ENCODE measurements at regions not wholly inside any gene's neighbourhood (a gene's known extent, or its start where the extent isn't known, plus 50 kb on each side); places are given as distances from the start of the nearest gene placed in this dataset.

DNA sequence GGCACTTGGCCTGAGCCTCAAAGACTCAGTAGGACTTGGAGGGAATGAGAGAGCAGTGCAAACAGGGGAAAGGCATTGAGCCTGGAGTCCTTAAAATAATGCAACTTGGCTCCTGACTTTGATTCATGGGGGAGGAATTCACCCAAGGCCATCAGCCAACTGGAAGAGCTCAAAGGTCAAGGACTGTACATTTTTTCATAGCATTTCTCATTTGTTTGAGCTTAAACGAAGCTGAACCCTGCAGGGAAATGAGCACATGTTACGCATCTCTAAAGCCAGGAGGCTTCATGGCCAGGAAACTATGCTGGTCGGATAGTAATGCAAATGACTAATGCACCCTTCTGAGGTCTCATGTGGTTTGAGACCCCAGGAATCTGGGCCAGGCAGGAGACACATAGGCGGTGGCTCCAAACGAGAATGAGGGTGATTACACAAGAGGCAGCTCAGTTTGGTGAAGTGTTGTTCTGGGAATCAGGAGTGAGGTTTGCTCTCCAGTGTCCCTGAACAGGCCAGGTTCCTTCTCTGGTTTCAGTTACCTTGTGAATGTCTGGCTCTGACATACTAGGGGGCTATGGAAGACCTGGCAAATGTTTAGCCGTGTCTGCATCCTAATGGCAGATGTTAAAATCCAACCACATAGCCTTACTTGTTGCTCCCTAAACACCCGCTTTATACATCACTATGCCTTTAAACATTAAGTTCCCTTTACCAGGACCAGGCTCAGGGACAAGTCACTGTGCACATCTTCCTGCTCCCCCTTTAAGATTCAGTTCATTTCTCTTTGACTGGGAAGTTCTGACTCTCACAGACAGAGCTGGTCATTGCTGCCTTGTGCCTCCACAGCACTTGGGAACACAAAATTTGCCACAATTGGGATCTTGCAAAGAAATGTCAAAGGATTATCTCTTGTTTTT is 503.9 kb upstream of the USP24 start:
- no peaks in the 10 kb centered on the region for H3K9me3 ChIP-seq

GRCh38 chr1:55717111-55717510 is 501.9 kb upstream of the USP24 start:
- no peaks in the 10 kb centered on the region for H3K27me3 ChIP-seq
- TF ChIP-seq CTCF (IDR thresholded peaks at IDR 0.05; ENCODE audit: low read depth, low read length), result no peak
- no peak for DNase-seq
- no peak overlapping the region for H3K4me3 ChIP-seq (ENCODE audit: low read depth, low read length)
- H3K36me3 ChIP-seq, result no peaks in the 10 kb centered on the region
- H3K4me1 ChIP-seq, result no peaks in the 10 kb centered on the region
- H3K9me3 ChIP-seq, result no peaks in the 10 kb centered on the region

More for the DNA sequence above, 503.9 kb upstream of the USP24 start:
- Histone ChIP-seq H3K36me3 (no peaks in the 10 kb centered on the region), H3K4me3 (ENCODE audit: low read depth, low read length) (no peak overlapping the region), H3K27me3 (no peaks in the 10 kb centered on the region), H3K4me1 (no peaks in the 10 kb centered on the region)
- TF ChIP-seq CTCF (IDR thresholded peaks at IDR 0.05; ENCODE audit: low read depth, low read length), result no peak
- no peak for DNase-seq

DNA sequence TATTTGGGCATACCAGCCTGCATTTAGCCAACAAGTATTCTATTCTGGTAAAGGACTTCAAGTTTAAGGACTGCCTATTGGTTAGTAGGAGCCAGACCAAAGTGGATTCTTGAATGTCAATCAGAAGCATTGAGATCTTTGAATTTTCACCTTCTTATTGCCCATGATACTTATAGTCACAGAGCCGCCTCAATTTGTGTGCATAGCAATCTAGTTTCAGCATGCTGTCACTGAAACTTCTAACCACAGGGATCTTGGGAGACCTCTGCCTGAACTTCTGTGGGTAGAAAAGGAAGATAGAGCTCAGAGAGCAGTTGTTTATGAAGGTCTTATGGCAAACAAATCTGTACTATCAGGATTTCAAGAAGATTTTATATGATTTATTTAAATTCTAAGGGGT is 501.4 kb upstream of the USP24 start:
- DNase-seq, result no peak
- no peak overlapping the region for H3K4me3 ChIP-seq (ENCODE audit: low read depth, low read length)

DNA sequence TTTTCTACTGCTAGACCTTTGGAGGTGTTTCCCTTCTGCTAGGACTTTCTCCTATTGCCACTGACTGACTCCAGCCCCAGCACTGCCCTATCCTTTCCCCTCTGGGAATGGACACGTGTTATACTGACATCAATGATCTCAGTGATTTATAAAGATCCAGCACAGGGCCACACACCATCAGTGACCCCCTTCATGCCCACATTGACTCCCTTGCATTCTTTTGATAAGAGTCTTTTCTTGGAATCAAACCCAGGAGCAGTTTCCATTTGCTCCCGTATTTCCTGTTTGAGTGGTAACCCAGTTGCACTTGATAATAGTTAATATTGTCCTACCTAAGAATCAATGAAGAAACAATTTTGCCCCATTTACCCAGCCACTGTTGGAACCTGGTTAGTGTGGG is 501.0 kb upstream of the USP24 start:
- Histone ChIP-seq H3K4me3 (ENCODE audit: low read depth, low read length) (no peak overlapping the region), H3K9me3 (no peaks in the 10 kb centered on the region), H3K36me3 (no peaks in the 10 kb centered on the region), H3K27me3 (no peaks in the 10 kb centered on the region), H3K4me1 (no peaks in the 10 kb centered on the region)
- no peak for TF ChIP-seq CTCF (IDR thresholded peaks at IDR 0.05; ENCODE audit: low read depth, low read length)
- DNase-seq, result no peak

More for the DNA sequence above, 501.4 kb upstream of the USP24 start:
- TF ChIP-seq CTCF (IDR thresholded peaks at IDR 0.05; ENCODE audit: low read depth, low read length), result no peak
- no peaks in the 10 kb centered on the region for H3K9me3 ChIP-seq
- no peaks in the 10 kb centered on the region for H3K27me3 ChIP-seq
- no peaks in the 10 kb centered on the region for H3K4me1 ChIP-seq
- no peaks in the 10 kb centered on the region for H3K36me3 ChIP-seq

GRCh38 chr1:55714230-55714629 is 499.1 kb upstream of the USP24 start:
- no peak for DNase-seq
- no peak overlapping the region for H3K4me3 ChIP-seq (ENCODE audit: low read depth, low read length)
- H3K4me1 ChIP-seq, result no peaks in the 10 kb centered on the region
- no peak for TF ChIP-seq CTCF (IDR thresholded peaks at IDR 0.05; ENCODE audit: low read depth, low read length)
- no peaks in the 10 kb centered on the region for H3K27me3 ChIP-seq
- H3K36me3 ChIP-seq, result no peaks in the 10 kb centered on the region
- H3K9me3 ChIP-seq, result no peaks in the 10 kb centered on the region

DNA sequence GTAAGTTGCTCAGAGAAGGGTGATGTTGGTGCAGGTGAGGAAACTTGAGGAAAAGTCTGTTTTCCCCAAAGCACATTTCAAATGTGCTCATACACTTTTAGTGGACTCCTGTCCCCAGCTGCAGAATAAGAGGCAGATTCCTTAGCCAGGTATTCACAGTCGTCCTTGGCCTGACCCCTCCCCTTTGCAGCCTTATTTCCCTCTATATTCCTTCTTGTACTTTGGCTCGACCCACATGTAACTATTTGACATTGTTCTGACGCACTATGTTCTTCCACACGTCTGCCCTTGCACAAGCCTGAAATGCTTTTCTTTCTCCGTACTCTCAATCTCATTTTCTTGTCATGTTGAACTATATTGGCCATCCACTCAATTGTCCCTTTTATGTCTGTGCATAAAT is 498.4 kb upstream of the USP24 start:
- no peaks in the 10 kb centered on the region for H3K4me1 ChIP-seq
- TF ChIP-seq CTCF (IDR thresholded peaks at IDR 0.05; ENCODE audit: low read depth, low read length), result no peak

More for the DNA sequence above, 498.4 kb upstream of the USP24 start:
- Histone ChIP-seq H3K36me3 (no peaks in the 10 kb centered on the region), H3K9me3 (no peaks in the 10 kb centered on the region), H3K27me3 (no peaks in the 10 kb centered on the region), H3K4me3 (ENCODE audit: low read depth, low read length) (no peak overlapping the region)
- no peak for DNase-seq
